ENCODE measurements at regions not wholly inside any gene's neighbourhood (a gene's known extent, or its start where the extent isn't known, plus 50 kb on each side); places are given as distances from the start of the nearest gene placed in this dataset.

DNA sequence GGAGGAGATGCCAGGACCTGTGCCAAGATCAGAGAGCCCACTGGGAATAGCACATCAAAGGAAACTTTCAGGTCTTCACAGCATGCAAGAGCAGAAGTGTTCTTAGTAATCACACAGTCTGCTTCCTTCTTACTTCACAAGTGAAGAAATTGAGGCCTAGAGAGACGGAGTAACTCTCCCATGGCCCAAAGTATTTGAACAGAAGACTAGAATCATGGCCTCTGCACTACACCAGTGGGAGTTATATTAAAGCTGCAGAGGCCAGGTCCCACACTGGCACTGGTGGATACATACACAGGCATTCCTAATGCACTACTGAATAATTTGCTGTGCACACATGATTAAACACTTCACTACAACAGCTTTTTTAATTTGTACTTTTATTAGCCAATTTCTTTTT, 107.6 kb upstream of the RMP24 start:
- no peak for TF ChIP-seq EZH2phosphoT487 (IDR thresholded peaks at IDR 0.05; ENCODE audit: borderline replicate concordance)
- TF ChIP-seq, protein P1, sequence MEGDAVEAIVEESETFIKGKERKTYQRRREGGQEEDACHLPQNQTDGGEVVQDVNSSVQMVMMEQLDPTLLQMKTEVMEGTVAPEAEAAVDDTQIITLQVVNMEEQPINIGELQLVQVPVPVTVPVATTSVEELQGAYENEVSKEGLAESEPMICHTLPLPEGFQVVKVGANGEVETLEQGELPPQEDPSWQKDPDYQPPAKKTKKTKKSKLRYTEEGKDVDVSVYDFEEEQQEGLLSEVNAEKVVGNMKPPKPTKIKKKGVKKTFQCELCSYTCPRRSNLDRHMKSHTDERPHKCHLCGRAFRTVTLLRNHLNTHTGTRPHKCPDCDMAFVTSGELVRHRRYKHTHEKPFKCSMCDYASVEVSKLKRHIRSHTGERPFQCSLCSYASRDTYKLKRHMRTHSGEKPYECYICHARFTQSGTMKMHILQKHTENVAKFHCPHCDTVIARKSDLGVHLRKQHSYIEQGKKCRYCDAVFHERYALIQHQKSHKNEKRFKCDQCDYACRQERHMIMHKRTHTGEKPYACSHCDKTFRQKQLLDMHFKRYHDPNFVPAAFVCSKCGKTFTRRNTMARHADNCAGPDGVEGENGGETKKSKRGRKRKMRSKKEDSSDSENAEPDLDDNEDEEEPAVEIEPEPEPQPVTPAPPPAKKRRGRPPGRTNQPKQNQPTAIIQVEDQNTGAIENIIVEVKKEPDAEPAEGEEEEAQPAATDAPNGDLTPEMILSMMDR (conservative IDR thresholded peaks at IDR 0.05; ENCODE audit: low read length): no peak
